NCI-H524 (cell line): ENCODE measurements at regions not wholly inside any gene's neighbourhood (a gene's known extent, or its start where the extent isn't known, plus 50 kb on each side); places are given as distances from the start of the nearest gene placed in this dataset.
"Not testable (repeated sequence)": the region's sequence is repeated elsewhere in the genome, so short reads cannot be mapped to it uniquely, and the experiment has no call there.

Experiments used
- DNase-seq, 2 experiments: peaks; one replicate each; lab custom pipeline; 2025; lab: John Stamatoyannopoulos, UW

DNA sequence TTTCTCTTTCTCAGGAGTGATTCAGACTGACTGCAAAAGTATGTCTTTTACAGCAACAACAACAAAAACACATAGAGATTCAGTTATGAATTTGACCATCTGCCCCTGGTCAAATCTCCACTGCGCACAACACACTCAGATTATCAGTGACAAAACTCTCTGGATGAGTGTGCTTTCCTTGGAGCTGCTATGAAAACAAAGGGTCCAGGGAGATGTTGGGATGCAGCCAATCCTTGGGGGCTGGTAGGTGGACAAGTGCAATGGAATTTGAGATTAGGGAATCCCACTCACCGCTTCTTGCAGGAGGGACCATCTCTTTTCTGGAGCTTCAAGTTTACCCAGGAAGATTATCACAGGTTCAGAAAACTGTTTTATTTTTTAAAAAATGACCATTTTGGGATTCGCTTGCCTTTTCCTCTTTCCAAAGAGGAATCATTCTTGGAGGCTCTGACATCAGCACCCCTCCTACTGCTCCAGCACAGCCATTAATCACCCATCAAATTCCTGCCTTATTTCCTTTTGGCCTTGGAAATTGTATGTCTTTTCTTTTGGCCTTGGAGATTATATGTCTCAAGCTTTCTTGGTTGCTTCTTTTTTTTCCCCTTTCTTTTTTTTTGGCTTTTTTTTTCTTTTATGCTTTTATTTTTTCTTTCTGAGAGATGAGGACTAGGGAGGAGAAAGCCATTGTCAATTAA, 311.8 kb downstream of the TSHZ3 start:
- no peak for DNase-seq

GRCh38 chr19:31031455-31031854, 317.8 kb downstream of the TSHZ3 start:
- not testable (repeated sequence) for DNase-seq

- DNase-seq: no peak
Observed at GRCh38 chr19:31023038-31023437, 326.2 kb downstream of the TSHZ3 start.

GRCh38 chr19:31018936-31019335, 330.3 kb downstream of the TSHZ3 start:
- no peak for DNase-seq

GRCh38 chr19:31015778-31016177, 333.5 kb downstream of the TSHZ3 start:
- no peak for DNase-seq

DNA sequence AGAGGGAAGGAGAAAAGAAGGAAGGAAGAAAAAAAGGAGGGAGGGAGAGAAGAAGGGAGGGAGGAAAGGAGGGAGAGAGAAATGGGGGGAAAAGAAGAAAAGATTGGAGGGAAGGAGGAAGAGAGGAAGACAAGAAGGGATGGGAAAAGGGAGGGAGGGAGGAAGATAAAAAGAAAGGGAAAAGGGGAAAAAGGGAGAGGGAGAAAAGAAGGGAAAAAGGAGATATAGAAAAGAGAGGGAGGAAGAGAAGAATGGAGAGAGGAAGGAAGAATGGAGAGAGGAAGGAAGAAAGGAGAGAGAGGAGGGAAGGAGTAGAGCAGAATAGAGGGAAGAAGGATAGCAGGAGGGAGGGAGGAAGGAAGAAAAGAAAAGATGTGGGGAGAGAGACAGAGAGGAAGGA, 334.6 kb downstream of the TSHZ3 start:
- DNase-seq: no peak

- DNase-seq: no peak
Observed at GRCh38 chr19:31013384-31014020, 335.7 kb downstream of the TSHZ3 start.

- DNase-seq: no peak
Observed at GRCh38 chr19:31002518-31003244, 346.6 kb downstream of the TSHZ3 start.

GRCh38 chr19:31001991-31002390, 347.2 kb downstream of the TSHZ3 start:
- DNase-seq: no peak

DNA sequence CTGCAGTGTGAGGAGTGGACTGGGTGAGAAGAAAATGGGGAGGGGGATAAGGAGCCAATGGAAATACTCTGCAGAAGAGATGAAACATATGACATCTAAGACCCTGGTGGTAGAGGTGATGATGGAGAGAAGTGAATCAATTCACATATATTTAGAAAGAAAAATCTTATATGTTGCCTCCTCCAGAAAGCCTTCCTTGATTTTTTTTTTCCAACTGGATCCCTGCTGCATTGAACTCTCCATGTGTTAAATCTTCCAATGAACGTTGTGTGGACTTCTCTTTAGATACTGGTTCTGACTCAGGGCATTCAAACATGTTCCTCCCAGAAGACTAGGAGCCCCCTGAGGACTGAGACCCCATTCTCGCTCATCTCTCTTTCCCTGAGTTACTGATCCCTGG, 348.3 kb downstream of the TSHZ3 start:
- no peak for DNase-seq

- DNase-seq: no peak
Observed at GRCh38 chr19:30999726-31000125, 349.5 kb downstream of the TSHZ3 start.

- DNase-seq: no peak
Observed at GRCh38 chr19:30997222-30997621, 352.0 kb downstream of the TSHZ3 start.

DNA sequence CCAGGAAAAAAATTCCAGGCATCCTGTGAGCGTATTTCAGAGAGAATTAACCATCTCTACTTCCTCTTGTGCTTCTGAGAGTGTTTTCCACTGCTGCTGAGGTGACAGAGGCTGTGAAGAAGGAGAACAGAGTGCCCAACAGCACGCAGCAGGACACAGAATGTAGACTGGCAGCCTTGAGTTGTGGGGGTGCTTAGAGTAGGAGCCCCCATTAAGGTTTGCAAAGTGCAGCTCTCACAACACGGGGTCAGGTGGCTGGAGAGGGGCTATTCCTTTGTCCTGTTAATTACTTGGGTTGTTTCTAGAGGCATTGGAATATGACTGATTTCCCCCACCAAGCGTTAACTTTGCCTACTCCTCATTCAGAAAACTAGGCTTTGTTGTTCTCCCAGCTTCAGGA, 370.6 kb downstream of the TSHZ3 start:
- DNase-seq: no peak

DNA sequence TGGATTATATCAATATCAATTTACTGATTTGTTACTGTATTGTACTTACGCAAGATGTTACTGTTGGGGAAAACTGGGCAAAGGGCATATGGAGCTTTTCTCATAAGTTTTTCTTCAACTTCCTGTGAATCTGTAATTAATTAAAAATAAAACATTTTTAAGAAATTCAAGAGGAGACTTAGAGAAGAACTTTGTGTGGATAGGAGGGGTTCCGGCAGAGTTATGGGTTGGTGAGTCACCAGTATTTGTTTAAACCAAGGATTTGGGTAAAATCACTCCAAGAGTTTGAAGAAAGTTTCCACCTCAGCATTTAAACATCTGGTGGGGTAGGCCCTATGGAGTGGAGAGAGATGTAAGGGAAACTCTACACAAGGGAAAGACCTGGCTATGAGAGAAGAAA, 379.6 kb downstream of the TSHZ3 start:
- DNase-seq: no peak

GRCh38 chr19:30968841-30969399, 380.3 kb downstream of the TSHZ3 start:
- DNase-seq: no peak

DNA sequence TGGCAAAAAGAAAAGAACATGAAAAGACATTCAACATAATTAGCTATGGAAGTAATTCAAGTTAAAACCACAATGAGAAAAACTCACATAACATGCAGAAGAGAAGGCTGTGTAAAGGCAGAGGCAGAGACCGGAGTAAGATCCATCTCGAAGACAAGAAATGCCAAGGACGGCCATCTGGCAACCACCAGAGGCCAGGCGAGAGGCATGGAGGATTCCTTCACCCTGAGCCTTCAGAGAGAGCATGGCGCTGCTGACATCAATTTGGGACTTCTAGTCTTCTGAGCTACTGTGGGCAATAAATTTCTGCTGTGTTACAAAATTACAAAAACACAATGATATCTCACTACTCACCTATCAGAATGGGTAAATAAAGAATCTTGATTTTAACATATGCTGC, 381.0 kb downstream of the TSHZ3 start:
- no peak for DNase-seq

- no peak for DNase-seq
Observed at GRCh38 chr19:30966486-30966885, 382.8 kb downstream of the TSHZ3 start.

- DNase-seq: no peak
Observed at GRCh38 chr19:30959011-30959410, 390.2 kb downstream of the TSHZ3 start.

DNA sequence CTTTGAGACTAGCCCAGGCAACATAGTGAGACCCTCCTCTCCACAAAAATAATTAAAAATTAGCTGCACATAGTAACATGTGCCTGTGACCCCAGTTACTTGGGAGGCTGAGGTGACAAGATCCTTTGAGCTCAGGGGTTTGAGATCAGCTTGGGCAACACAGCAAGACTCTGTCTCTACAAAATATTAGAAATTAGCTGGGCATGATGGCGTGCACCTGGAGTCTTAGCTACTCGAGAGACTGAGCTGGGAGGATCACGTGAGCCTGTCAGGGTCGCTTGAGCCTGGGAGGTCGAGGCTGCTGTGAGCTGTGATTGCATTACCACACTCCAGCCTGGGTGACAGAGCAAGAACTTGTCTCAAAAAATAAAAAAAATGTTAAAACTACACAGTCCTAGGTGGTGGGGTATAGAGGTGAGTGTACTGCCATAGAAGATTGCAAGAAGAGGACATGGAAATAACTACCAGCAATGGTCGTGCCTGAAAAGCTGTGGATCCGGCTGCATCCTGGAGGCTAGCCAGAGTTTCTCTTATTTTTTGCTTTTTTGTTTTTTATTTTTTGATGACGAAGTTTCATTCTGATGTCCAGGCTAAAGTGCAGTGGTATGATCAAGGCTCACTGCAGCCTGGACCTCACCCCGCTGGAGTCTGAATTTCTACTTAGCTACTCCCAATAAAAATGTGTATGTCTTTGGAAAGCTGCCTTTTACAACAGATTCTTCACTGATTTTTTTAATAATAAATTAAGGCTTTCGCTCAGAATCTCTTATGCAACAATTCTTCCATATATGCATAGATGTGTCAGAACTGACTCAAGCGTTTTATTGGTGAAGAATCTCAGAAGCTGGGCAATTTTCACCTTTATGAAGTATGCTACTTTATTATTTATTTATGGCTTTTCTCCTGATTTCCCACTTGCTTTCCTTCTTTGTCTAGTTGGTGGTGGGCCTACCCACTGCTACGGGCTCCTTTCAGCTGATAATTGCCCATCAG, 393.8 kb downstream of the TSHZ3 start:
- no peak for DNase-seq

GRCh38 chr19:30944276-30944932, 404.8 kb downstream of the TSHZ3 start:
- not testable (repeated sequence) for DNase-seq
